HG02763 (cell line): ENCODE measurements at regions not wholly inside any gene's neighbourhood (a gene's known extent, or its start where the extent isn't known, plus 50 kb on each side); places are given as distances from the start of the nearest gene placed in this dataset.

Source experiments
- ATAC-seq: cut with Tn5 transposase; IDR thresholded peaks from one replicate; pipeline ENCODE4 v1.9.1; 2021; ENCODE audit warnings: mild to moderate bottlenecking, moderate library complexity; ENCODE audit not compliant: unreplicated experiment

- ATAC-seq: no peak
Measured at GRCh38 chrX:110430293-110431076, 71.8 kb downstream of the RTL9 start.

DNA sequence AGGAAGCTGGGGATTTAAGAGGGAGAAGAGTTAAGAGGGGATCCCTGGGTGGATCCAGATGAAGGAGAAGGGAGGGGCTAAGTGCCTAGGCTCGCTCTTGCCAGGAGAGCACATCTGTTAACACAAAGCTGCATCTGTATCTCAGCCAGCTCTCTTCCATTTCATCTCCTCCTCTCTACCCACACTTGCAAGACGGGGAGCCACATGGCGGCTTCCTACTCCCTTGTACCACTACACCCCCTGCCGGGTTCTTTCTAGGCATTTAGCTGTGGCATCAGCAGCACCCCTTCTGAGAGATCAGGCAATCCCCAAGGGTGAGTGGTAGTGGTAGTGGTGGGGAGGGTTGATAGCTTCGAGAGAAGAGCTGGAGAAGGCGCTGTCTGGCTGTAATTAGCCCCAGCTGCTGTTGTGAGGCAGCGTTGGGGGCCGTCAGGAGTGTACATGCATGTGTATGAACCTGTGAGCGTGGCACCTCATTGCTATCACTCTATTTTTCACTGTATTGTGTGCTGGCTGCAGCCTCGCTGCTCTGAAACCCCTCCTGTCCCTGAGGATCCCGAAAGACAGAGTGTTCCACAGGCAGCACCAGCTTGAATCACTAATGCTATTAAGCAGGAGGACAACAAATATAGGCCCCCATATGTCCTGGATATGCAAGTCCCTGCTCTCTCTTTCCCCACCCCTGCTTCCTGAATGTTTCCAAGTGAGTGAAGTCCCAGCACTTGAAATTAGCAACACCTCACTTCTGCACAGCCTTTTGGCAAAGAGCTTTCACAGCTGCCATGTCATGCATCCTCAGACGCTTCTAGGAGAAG lies 73.7 kb downstream of the RTL9 start:
- ATAC-seq: no peak

DNA sequence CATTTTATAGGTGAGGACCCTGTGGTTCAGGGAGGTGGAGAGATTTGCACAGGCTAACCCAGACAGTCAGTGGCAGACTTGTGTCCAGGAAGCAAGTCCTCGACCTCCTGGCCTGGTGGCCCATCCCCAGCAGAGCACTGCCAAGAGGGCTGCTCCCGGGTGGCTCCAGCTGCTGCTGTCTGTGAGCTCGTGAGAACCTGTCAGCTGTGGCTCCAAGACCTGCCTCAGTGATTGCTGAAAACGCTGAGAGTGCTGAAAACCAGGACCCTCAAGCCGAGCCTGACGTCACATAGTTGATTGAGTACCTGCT lies 74.2 kb downstream of the RTL9 start:
- ATAC-seq: no peak

DNA sequence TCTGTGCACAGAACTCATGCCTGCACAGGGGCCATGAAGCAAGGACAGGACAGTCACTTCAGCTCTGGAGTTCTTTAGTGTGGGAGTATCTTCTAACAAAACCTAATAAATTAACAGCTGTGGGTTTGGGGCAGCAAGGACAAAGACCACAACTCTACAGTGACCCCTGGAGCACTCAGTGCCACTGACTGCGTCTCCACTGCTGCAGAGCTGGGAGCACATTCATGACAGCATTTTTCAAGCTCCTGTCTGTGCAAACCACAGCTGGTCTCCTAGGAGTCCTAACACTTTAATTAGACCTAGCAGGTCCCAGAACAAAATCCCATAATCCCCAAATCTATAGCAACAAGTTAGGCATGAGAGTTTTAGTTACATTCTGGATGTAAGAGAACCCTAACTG lies 76.5 kb downstream of the RTL9 start:
- no peak for ATAC-seq

- no peak for ATAC-seq
Measured at GRCh38 chrX:110436523-110436922, 77.9 kb downstream of the RTL9 start.

GRCh38 chrX:110437686-110438085 lies 79.0 kb downstream of the RTL9 start:
- no peak for ATAC-seq

- no peak for ATAC-seq
Measured at GRCh38 chrX:110440016-110440805, 81.6 kb downstream of the RTL9 start.

GRCh38 chrX:110442635-110443034 lies 84.0 kb downstream of the RTL9 start:
- peak; percentile 53 for ATAC-seq

DNA sequence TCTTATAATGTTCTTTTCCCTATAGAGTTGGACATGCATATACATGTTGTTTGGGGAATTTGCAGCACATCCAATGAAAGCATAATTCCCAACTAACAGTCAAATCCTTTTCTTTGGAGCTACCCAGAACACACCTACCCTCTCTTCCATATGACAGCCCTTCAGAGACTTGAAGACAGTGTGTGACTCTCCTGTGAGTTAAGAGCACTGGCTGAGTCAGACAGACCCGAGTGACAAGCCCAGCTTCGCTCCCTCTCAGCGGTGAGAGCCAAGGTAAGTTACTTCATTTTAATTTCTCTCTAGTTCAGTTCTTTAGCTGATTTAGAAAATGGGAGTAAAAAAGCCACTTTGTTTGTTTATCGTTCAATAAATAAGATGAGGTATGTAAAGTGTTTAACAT lies 86.3 kb downstream of the RTL9 start:
- ATAC-seq: no peak

GRCh38 chrX:110448459-110448858 lies 89.8 kb downstream of the RTL9 start:
- ATAC-seq: no peak

DNA sequence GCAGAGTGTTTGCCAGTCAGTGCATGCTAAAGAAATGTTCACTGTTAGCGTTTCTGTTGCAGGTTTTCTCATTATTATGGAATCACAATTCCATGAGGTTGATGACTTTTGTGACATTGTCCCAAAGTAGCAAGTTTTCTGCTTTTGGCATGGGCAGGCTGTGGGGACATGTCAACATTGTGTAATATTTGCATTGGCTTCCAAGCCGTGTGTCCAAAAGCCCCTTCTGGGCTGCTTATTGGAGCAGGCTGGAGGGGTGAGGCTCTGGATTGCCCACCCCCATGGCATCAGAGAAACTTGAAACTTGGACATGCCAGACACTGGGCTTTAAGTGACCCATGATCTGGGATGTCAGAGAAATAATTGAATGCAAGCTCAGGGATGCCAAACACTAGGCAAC lies 90.7 kb downstream of the RTL9 start:
- no peak for ATAC-seq

DNA sequence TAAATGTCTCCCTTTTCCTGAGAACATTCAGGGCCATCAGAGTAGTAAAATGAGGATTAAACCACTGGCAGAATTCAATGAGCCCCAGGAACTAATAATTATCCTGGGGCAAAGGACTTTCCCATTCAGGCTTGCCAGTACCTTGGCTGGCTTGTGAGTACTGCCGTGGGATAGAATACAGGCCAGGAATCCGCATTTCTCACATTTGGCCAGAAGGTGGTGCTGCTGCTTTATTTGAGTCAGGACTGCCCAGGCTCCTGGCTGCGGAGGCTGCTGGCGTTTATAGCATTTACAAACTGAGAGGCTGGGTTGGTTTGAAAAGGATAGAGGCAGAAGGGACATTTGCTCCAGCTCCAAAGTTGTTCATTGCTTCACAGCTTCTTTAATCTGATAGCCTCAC lies 91.4 kb downstream of the RTL9 start:
- peak; percentile 75 for ATAC-seq

DNA sequence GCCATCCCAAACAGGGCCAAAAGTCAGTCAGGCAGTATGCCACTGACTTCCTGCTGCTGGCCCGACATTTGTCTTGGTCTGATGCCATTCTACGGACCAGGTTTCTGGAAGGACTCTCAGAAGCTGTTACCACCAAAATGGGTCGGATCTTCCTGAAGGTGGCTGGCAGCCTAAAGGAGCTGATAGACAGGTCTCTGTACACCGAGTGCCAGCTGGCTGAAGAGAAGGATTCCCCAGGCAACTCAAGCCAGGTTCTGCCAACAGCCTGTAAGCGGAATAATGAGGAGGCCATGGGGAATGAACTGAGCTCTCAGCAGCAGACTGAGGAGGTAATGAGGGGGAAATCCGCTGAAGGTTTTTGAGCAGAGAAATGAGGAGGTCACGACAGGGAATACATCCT lies 95.7 kb downstream of the RTL9 start:
- no peak for ATAC-seq

- ATAC-seq: no peak
Measured at GRCh38 chrX:110462957-110463356, 104.3 kb downstream of the RTL9 start.

GRCh38 chrX:110466790-110467189 lies 108.1 kb downstream of the RTL9 start:
- no peak for ATAC-seq

DNA sequence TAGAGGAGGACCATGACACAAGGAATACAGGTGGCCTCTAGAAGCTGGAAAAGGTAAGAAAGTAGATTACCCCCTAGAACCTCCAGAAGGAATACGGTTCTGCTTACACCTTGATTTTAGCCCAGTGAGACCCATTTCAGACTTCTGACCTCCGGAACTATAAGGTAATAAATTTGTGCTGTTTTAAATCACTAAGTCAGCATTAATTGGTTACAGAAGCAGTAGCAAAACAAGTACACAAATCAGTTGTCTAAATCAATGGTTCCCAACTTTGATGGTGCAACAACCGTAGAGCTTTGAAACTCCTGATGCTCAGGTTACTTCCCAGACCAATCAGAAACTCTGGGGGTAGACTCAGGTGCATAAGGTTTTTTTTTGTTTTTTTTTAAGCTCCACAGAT lies 113.6 kb downstream of the RTL9 start:
- no peak for ATAC-seq

GRCh38 chrX:110477593-110478228 lies 119.1 kb downstream of the RTL9 start:
- no peak for ATAC-seq

DNA sequence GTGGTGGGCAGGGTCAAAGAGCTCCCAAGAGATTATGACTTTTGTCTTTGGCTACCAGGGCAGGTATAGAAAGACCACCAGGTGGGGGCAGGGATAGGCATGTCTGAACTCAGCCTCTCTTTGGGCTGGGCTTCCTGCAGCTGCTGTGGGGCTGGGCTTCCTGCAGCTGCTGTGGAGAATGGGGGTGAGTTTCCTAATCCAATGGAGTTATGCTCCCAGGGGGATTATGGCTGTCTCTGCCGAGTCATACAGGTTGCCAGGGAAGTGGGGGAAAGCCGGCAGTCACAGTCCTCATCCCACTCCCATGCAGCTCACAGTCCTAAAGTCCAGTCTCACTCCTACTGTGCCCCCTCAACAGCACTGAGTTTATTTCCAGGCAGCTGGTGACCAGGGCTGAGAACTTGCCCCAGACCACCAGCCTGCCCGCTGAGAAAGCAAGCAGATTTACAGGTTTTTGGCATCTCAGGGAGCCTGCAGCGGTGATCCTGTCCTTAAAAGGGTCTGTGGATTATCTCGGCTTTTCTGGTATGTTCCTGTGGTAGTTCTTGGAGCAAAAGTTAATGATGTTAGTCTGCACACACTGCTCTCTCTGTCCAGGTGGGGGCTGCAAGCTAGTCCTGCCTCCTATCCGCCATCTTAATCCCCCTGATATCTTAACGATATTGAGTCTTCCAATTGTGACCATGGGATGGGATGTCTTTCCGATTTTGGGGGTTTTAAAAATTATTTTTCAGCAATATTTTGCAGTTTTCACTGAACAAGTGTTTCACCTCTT lies 133.4 kb downstream of the RTL9 start:
- no peak for ATAC-seq

DNA sequence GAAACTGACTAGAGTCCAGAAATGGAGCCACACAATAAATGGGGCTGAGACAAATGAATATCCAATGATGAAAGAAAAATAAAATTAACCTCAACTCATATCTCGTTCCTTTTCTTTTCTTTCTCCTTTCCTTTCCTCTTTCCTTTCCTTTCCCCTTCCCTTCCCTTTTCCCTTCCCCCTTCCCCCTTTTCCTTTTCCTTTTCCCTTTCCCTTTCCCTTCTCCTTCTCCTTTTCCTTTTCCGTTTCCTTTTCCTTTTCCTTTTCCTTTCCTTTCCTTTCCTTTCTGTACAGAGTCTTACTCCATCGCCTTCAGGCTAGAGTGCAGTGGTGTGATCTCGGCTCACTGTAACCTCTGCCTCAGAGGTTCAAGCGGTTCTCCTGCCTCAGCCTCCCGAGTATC lies 146.3 kb downstream of the RTL9 start:
- no peak for ATAC-seq

GRCh38 chrX:110509755-110510532 lies 151.3 kb downstream of the RTL9 start:
- no peak for ATAC-seq
